HCT116 (cell line): ENCODE measurements at regions not wholly inside any gene's neighbourhood (a gene's known extent, or its start where the extent isn't known, plus 50 kb on each side); places are given as distances from the start of the nearest gene placed in this dataset.

Experiments
- CBX3 ChIP-seq: IDR thresholded peaks from 2 replicates; pipeline ENCODE4 v1.6.1; 2012; ENCODE audit warnings: low read depth
- ELF1 ChIP-seq: IDR thresholded peaks from 2 replicates; pipeline ENCODE4 v1.6.1; 2012; ENCODE audit warnings: low read depth, borderline replicate concordance
- FOSL1 ChIP-seq: IDR thresholded peaks from 2 replicates; pipeline ENCODE4 v1.6.1; 2012; ENCODE audit warnings: low read depth
- POLR2A ChIP-seq: IDR thresholded peaks from 2 replicates; pipeline ENCODE4 v1.7.0; 2011; ENCODE audit warnings: borderline replicate concordance; ENCODE audit not compliant: insufficient read depth, insufficient read length; ENCODE audit errors: extremely low read depth
- POLR2AphosphoS5 ChIP-seq: IDR thresholded peaks from 2 replicates; pipeline ENCODE4 v1.6.1; 2011; ENCODE audit warnings: mild to moderate bottlenecking, low read depth, low read length, moderate library complexity
- RAD21 ChIP-seq: IDR thresholded peaks from 2 replicates; pipeline ENCODE4 v1.6.1; 2012; ENCODE audit warnings: low read depth, mild to moderate bottlenecking
- SIN3A ChIP-seq: IDR thresholded peaks from 2 replicates; pipeline ENCODE4 v1.6.1; 2012; ENCODE audit warnings: low read depth
- TF ChIP-seq, protein P1 (sequence below), 3 experiments: fragments of 200-600 bp in 1 of 3; sonication (generic) in 1 of 3; IDR thresholded peaks in 2 of 3; conservative IDR thresholded peaks in 1 of 3; 2 replicates each; pipeline ENCODE4 v1.5.1; 2012 to 2017; ENCODE audit warnings: low read depth in 2 of 3, low read length in 2 of 3, antibody characterized with exemption in 1 of 3, borderline replicate concordance in 1 of 3, control low read depth in 1 of 3, mild to moderate bottlenecking in 1 of 3, mixed read lengths in 1 of 3, mixed run types in 1 of 3, moderate library complexity in 1 of 3; ENCODE audit not compliant: insufficient read depth in 1 of 3
- TF ChIP-seq, protein P2 (sequence below): IDR thresholded peaks from 2 replicates; pipeline ENCODE4 v1.6.1; 2012

GRCh38 chr14:84180336-84180735 lies 1349.6 kb upstream of the FLRT2 start:
- TF ChIP-seq RAD21 (no peak), POLR2A (no peak), FOSL1 (no peak), CBX3 (no peak), POLR2AphosphoS5 (no peak), ELF1 (no peak), SIN3A (no peak)
- TF ChIP-seq, protein P1, sequence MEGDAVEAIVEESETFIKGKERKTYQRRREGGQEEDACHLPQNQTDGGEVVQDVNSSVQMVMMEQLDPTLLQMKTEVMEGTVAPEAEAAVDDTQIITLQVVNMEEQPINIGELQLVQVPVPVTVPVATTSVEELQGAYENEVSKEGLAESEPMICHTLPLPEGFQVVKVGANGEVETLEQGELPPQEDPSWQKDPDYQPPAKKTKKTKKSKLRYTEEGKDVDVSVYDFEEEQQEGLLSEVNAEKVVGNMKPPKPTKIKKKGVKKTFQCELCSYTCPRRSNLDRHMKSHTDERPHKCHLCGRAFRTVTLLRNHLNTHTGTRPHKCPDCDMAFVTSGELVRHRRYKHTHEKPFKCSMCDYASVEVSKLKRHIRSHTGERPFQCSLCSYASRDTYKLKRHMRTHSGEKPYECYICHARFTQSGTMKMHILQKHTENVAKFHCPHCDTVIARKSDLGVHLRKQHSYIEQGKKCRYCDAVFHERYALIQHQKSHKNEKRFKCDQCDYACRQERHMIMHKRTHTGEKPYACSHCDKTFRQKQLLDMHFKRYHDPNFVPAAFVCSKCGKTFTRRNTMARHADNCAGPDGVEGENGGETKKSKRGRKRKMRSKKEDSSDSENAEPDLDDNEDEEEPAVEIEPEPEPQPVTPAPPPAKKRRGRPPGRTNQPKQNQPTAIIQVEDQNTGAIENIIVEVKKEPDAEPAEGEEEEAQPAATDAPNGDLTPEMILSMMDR (IDR thresholded peaks at IDR 0.05 in 2 of 3, conservative IDR thresholded peaks at IDR 0.05 in 1 of 3; ENCODE audit: borderline replicate concordance in 1 of 3, insufficient read depth in 1 of 3, low read depth in 2 of 3, low read length in 2 of 3) = no peak
- TF ChIP-seq, protein P2, sequence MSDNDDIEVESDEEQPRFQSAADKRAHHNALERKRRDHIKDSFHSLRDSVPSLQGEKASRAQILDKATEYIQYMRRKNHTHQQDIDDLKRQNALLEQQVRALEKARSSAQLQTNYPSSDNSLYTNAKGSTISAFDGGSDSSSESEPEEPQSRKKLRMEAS = no peak
